IMR-90 (cell line): ENCODE measurements at regions not wholly inside any gene's neighbourhood (a gene's known extent, or its start where the extent isn't known, plus 50 kb on each side); places are given as distances from the start of the nearest gene placed in this dataset.

Source experiments
- ATAC-seq: fragments of 200-7000 bp; cut with Tn5 transposase; 2 replicates; pipeline ENCODE4 v1.9.1; 2020; ENCODE audit warnings: low read depth, mild to moderate bottlenecking, moderate library complexity
- BruUV-seq: library from RNA; stranded (reverse); fragments of 400-500 nt; replicated peaks from 2 replicates; lab custom pipeline; 2021; lab: Mats Ljungman, UMichigan
- CTCF ChIA-PET: fragments of 300-600 bp; formaldehyde crosslinking; extraction: SDS; loops from one replicate; lab custom pipeline; 2021; ENCODE audit warnings: antibody characterized with exemption; lab: Yijun Ruan, JAX
- POLR2A ChIA-PET: fragments of 300-600 bp; sonication (Branson Sonifier 250); formaldehyde crosslinking; loops from one replicate; lab custom pipeline; 2022; ENCODE audit warnings: antibody characterized with exemption; ENCODE audit not compliant: unreplicated experiment; lab: Charles Lee
- DNase-seq: peaks from one replicate; pipeline ENCODE4 v3.0.0; 2013
- H2AFZ ChIP-seq: replicated peaks from 2 replicates; pipeline ENCODE3; 2013; ENCODE audit warnings: low read length, mild to moderate bottlenecking; ENCODE audit not compliant: poor library complexity
- H2AK5ac ChIP-seq: 2 replicates; pipeline ENCODE4 v1.6.1; 2013; ENCODE audit warnings: low read depth, low read length, inconsistent platforms
- H2AK9ac ChIP-seq: replicated peaks from 2 replicates; pipeline ENCODE3; 2013; ENCODE audit warnings: mild to moderate bottlenecking, low read depth, low read length, moderate library complexity; ENCODE audit not compliant: poor library complexity
- H2BK120ac ChIP-seq: 2 replicates; pipeline ENCODE4 v1.6.1; 2013; ENCODE audit warnings: low read depth, low read length, inconsistent platforms
- H2BK15ac ChIP-seq: 3 replicates; pipeline ENCODE4 v1.6.1; 2013; ENCODE audit warnings: low read depth, low read length, inconsistent platforms
- H2BK20ac ChIP-seq: 2 replicates; pipeline ENCODE4 v1.6.1; 2013; ENCODE audit warnings: low read depth, mild to moderate bottlenecking, inconsistent platforms, low read length, moderate library complexity
- H2BK5ac ChIP-seq: 2 replicates; pipeline ENCODE4 v1.6.1; 2013; ENCODE audit warnings: mild to moderate bottlenecking, low read depth, low read length, inconsistent platforms; ENCODE audit not compliant: poor library complexity, severe bottlenecking
- H3K14ac ChIP-seq: replicated peaks from 2 replicates; pipeline ENCODE4 v1.6.1; 2013; ENCODE audit warnings: low read depth, low read length, inconsistent platforms
- H3K18ac ChIP-seq: 2 replicates; pipeline ENCODE4 v1.6.1; 2013; ENCODE audit warnings: low read depth, low read length, control low read depth
- H3K23ac ChIP-seq: 2 replicates; pipeline ENCODE4 v1.6.1; 2013; ENCODE audit warnings: low read depth, low read length, inconsistent platforms
- H3K27ac ChIP-seq: 2 replicates; pipeline ENCODE4 v1.5.1; 2013; ENCODE audit warnings: mild to moderate bottlenecking, control low read depth, low read length; ENCODE audit not compliant: insufficient read depth
- H3K27me3 ChIP-seq: 2 replicates; pipeline ENCODE4 v1.6.1; 2013; ENCODE audit warnings: low read length; ENCODE audit not compliant: control insufficient read depth, insufficient read depth
- H3K36me3 ChIP-seq: 2 replicates; pipeline ENCODE4 v1.6.1; 2013; ENCODE audit warnings: low read length, mixed read lengths; ENCODE audit not compliant: control insufficient read depth, insufficient read depth
- H3K4ac ChIP-seq: 2 replicates; pipeline ENCODE4 v1.6.1; 2013; ENCODE audit warnings: low read depth, low read length, inconsistent platforms
- H3K4me1 ChIP-seq: 2 replicates; pipeline ENCODE4 v1.6.1; 2013; ENCODE audit warnings: low read length, mixed read lengths; ENCODE audit not compliant: control insufficient read depth, insufficient read depth
- H3K4me2 ChIP-seq: 2 replicates; pipeline ENCODE4 v1.6.1; 2013; ENCODE audit warnings: low read depth, mild to moderate bottlenecking, control low read depth, low read length, moderate library complexity
- H3K4me3 ChIP-seq: 2 replicates; pipeline ENCODE4 v1.5.1; 2013; ENCODE audit warnings: low read depth, mild to moderate bottlenecking, control low read depth, low read length, moderate library complexity; ENCODE audit not compliant: insufficient read depth
- H3K56ac ChIP-seq: 2 replicates; pipeline ENCODE4 v1.6.1; 2013; ENCODE audit warnings: low read length, inconsistent platforms; ENCODE audit not compliant: insufficient read depth; ENCODE audit errors: extremely low read depth
- H3K79me1 ChIP-seq, 2 experiments: 2 replicates each; pipeline ENCODE4 v1.6.1; 2013; ENCODE audit warnings: low read length in 2 of 2, inconsistent platforms in 1 of 2, low read depth in 1 of 2
- H3K9ac ChIP-seq: 2 replicates; pipeline ENCODE4 v1.6.1; 2013; ENCODE audit warnings: low read depth, low read length, control low read depth
- H3K9me1 ChIP-seq: 2 replicates; pipeline ENCODE4 v1.6.1; 2013; ENCODE audit warnings: low read length, inconsistent platforms; ENCODE audit not compliant: insufficient read depth
- H3K9me3 ChIP-seq: 2 replicates; pipeline ENCODE4 v1.6.1; 2013; ENCODE audit warnings: low read length; ENCODE audit not compliant: control insufficient read depth, insufficient read depth
- H4K20me1 ChIP-seq: 2 replicates; pipeline ENCODE4 v1.6.1; 2013; ENCODE audit warnings: low read length, inconsistent platforms; ENCODE audit not compliant: insufficient read depth
- H4K5ac ChIP-seq: 2 replicates; pipeline ENCODE4 v1.6.1; 2013; ENCODE audit warnings: mild to moderate bottlenecking, low read depth, low read length, control low read depth
- H4K8ac ChIP-seq, 2 experiments: 2 replicates each; pipeline ENCODE4 v1.6.1; 2013; ENCODE audit warnings: low read depth in 2 of 2, low read length in 2 of 2, control low read depth in 1 of 2, inconsistent platforms in 1 of 2
- H4K91ac ChIP-seq: 2 replicates; pipeline ENCODE4 v1.6.1; 2013; ENCODE audit warnings: low read depth, low read length, inconsistent platforms; ENCODE audit not compliant: insufficient read depth
- NFE2L2 ChIP-seq: fragments of 150-350 bp; IDR thresholded peaks from 2 replicates; pipeline ENCODE4 v1.6.1; 2016; ENCODE audit warnings: low read depth, mild to moderate bottlenecking, low read length
- POLR2A ChIP-seq: IDR thresholded peaks from 2 replicates; pipeline ENCODE4 v1.6.1; 2012; ENCODE audit warnings: mild to moderate bottlenecking, low read depth, low read length
- RFX5 ChIP-seq: IDR thresholded peaks from 2 replicates; pipeline ENCODE4 v1.8.0; 2012; ENCODE audit warnings: low read depth, mild to moderate bottlenecking, low read length, moderate library complexity
- WGBS, 2 experiments: methylation state at CpG; one replicate each; pipeline versions ENCODE4 v1.1.5 to v1.1.7; 2013; ENCODE audit warnings: missing lambda C conversion rate in 2 of 2; ENCODE audit not compliant: insufficient read length in 1 of 2; ENCODE audit errors: extremely low coverage in 2 of 2; 5-methylcytosine and 5-hydroxymethylcytosine counted together
- dilution Hi-C: fragments of 300-500 bp; cut with HindIII; formaldehyde crosslinking; loops from one replicate; pipeline ENCODE4 v1.14.3; 2018; ENCODE audit warnings: low sequenced_read_pairs; ENCODE audit not compliant: unreplicated experiment
- in situ Hi-C: fragments of 300-500 bp; cut with MboI; formaldehyde crosslinking; loops from 3 replicates; pipeline ENCODE4 v1.14.3; 2019; ENCODE audit warnings: low sequenced_read_pairs, inconsistent platforms, mixed read lengths
- intact Hi-C: fragments of 100-400 bp; cut with micrococcal nuclease; formaldehyde crosslinking; loops from 2 replicates; pipeline ENCODE4 v1.10.0; 2022

DNA sequence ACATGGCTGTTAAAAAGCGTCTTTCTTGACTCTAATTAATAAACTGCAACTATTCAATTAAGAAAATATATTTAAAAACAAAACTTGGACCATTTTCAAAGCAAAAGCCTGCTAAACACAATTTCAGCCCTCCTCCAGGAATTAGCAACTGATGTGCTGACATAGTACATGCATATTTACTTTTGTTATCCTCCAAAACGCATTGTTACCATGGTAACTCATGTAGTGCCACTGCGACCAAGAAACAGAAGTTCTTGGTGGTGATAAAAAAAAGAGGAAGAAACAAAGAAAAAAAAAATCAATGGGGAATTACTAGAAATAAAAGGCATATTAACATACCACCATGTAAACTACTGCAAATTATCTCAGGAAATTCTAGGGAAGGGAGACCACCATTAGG is 793.4 kb upstream of the CDH8 start:
- Histone ChIP-seq H3K56ac (no peak overlapping the region), H2AK9ac (no peak overlapping the region), H3K23ac (no peak overlapping the region), H3K4ac (no peak overlapping the region), H4K5ac (no peak overlapping the region), H3K27ac (no peak overlapping the region), H2AK5ac (no peak overlapping the region), H4K8ac (no peak overlapping the region), H2BK15ac (no peak overlapping the region), H3K4me1 (no peaks in the 10 kb centered on the region), H4K91ac (no peak overlapping the region), H2BK5ac (no peak overlapping the region), H3K4me2 (no peak overlapping the region), H3K9me1 (no peaks in the 10 kb centered on the region), H3K36me3 (no peaks in the 10 kb centered on the region), H2BK120ac (no peak overlapping the region), H2AFZ (no peak overlapping the region), H3K14ac (no peak overlapping the region), H3K9ac (no peak overlapping the region), H3K9me3 (peaks cover 12% of the 10 kb centered on the region), H2BK20ac (no peak overlapping the region), H4K20me1 (no peaks in the 10 kb centered on the region), H3K79me1 (no peaks in the 10 kb centered on the region), H3K18ac (no peak overlapping the region), H3K27me3 (no peaks in the 10 kb centered on the region), H3K4me3 (no peak overlapping the region)
- no TSS peak for BruUV-seq
- no peak for TF ChIP-seq RFX5
- no peak for TF ChIP-seq POLR2A
- no peak for TF ChIP-seq NFE2L2
- dilution Hi-C loops = no loop called here
- intact Hi-C loops = no loop called here
- DNase-seq (no peak), ATAC-seq (no peak)
- ChIA-PET POLR2A (no interaction called here), CTCF (no interaction called here)
- in situ Hi-C loops = no loop called here
- no CpG with 5 or more reads among the region's 3 CpGs for WGBS, 2 experiments
